IPS-20b (cell line): ENCODE measurements at regions not wholly inside any gene's neighbourhood (a gene's known extent, or its start where the extent isn't known, plus 50 kb on each side); places are given as distances from the start of the nearest gene placed in this dataset.
"Not testable (repeated sequence)": the region's sequence is repeated elsewhere in the genome, so short reads cannot be mapped to it uniquely, and the experiment has no call there.

ENCODE experiments used
- H3K27ac ChIP-seq: one replicate; pipeline ENCODE4 v1.5.1; 2013; ENCODE audit warnings: low read length
- H3K27me3 ChIP-seq: 2 replicates; pipeline ENCODE4 v1.6.1; 2013; ENCODE audit warnings: mild to moderate bottlenecking, low read length, inconsistent platforms; ENCODE audit not compliant: insufficient read depth
- H3K36me3 ChIP-seq: 2 replicates; pipeline ENCODE4 v1.6.1; 2013; ENCODE audit warnings: low read depth, mild to moderate bottlenecking, inconsistent platforms, low read length, moderate library complexity; ENCODE audit not compliant: insufficient read depth
- H3K4me1 ChIP-seq: 2 replicates; pipeline ENCODE4 v1.6.1; 2013; ENCODE audit warnings: mild to moderate bottlenecking, control low read depth, inconsistent platforms, low read length, moderate library complexity; ENCODE audit not compliant: insufficient read depth
- H3K4me3 ChIP-seq: 2 replicates; pipeline ENCODE4 v1.5.1; 2013; ENCODE audit warnings: mild to moderate bottlenecking, low read length, inconsistent platforms
- H3K9ac ChIP-seq: 2 replicates; pipeline ENCODE4 v1.6.1; 2013; ENCODE audit warnings: low read depth, mild to moderate bottlenecking, inconsistent platforms, low read length, moderate library complexity
- H3K9me3 ChIP-seq: 2 replicates; pipeline ENCODE4 v1.6.1; 2013; ENCODE audit warnings: mild to moderate bottlenecking, low read depth, low read length, inconsistent platforms; ENCODE audit not compliant: insufficient read depth

- H3K36me3 ChIP-seq, result no peaks in the 10 kb centered on the region
- no peak overlapping the region for H3K4me3 ChIP-seq
- H3K9ac ChIP-seq, result no peak overlapping the region
- no peaks in the 10 kb centered on the region for H3K4me1 ChIP-seq
- no peak overlapping the region for H3K27ac ChIP-seq
- H3K27me3 ChIP-seq, result no peaks in the 10 kb centered on the region; the same call in 1 of the 2 replicates
- no peaks in the 10 kb centered on the region for H3K9me3 ChIP-seq
Measured at GRCh38 chr4:120293341-120293740, 226.7 kb upstream of the MAD2L1 start.

GRCh38 chr4:120291541-120291940, 224.9 kb upstream of the MAD2L1 start:
- Histone ChIP-seq H3K9ac (no peak overlapping the region), H3K36me3 (no peaks in the 10 kb centered on the region), H3K27me3 (no peaks in the 10 kb centered on the region; the same call in 1 of the 2 replicates), H3K9me3 (no peaks in the 10 kb centered on the region), H3K4me3 (no peak overlapping the region), H3K4me1 (no peaks in the 10 kb centered on the region), H3K27ac (no peak overlapping the region)

DNA sequence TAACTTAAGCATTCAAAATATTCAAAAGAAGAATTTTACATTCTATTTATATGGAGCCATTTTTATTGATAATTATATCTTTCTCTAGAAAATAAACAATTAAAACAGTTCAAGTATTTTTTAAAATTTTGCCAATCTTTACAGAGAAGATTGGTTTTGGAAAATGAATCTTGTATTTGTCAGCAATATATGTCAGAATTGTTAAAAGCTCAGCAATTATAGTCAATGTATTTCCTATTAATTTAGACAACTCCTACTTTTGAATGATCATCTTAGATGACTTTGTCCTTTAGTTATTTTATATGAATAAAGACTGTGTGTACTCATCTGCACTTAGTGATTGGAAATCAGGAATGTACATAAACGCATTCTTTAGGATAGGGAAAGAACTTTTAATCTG, 223.9 kb upstream of the MAD2L1 start:
- Histone ChIP-seq H3K4me3 (no peak overlapping the region), H3K27ac (no peak overlapping the region)

GRCh38 chr4:120286813-120287212, 220.2 kb upstream of the MAD2L1 start:
- Histone ChIP-seq H3K4me3 (no peak overlapping the region), H3K27me3 (no peaks in the 10 kb centered on the region), H3K27ac (no peak overlapping the region), H3K4me1 (no peaks in the 10 kb centered on the region), H3K9me3 (no peaks in the 10 kb centered on the region), H3K9ac (no peak overlapping the region), H3K36me3 (no peaks in the 10 kb centered on the region)

More for the DNA sequence above, 223.9 kb upstream of the MAD2L1 start:
- Histone ChIP-seq H3K9me3 (no peaks in the 10 kb centered on the region), H3K36me3 (no peaks in the 10 kb centered on the region), H3K9ac (no peak overlapping the region), H3K27me3 (no peaks in the 10 kb centered on the region), H3K4me1 (no peaks in the 10 kb centered on the region)

DNA sequence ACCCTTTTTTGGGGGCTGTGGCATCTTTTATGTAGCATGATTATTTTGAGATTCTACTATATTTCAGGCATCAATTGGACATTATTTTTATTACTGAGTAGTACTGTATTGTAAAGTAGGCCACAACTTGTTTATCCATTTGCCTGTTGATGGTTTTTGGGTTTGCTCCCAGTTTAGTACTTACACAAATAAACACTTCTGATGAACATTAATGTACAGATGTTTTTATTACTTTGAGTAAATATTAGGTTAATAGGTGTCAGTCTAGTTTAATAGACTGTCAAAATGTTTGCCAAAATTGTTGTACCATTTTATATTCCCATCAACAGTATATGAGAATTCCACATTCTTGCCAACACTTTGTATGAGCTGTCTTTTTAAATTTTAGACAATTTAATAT, 214.9 kb upstream of the MAD2L1 start:
- Histone ChIP-seq H3K4me1 (peaks cover 7% of the 10 kb centered on the region; the same call in 1 of the 2 replicates), H3K27ac (no peak overlapping the region), H3K4me3 (no peak overlapping the region), H3K9ac (no peak overlapping the region), H3K27me3 (no peaks in the 10 kb centered on the region), H3K9me3 (no peaks in the 10 kb centered on the region), H3K36me3 (no peaks in the 10 kb centered on the region)

- no peaks in the 10 kb centered on the region for H3K9me3 ChIP-seq
- H3K27me3 ChIP-seq, result no peaks in the 10 kb centered on the region
- no peak overlapping the region for H3K4me3 ChIP-seq
- H3K4me1 ChIP-seq, result peaks cover 7% of the 10 kb centered on the region; the same call in 1 of the 2 replicates
- no peaks in the 10 kb centered on the region for H3K36me3 ChIP-seq
- H3K9ac ChIP-seq, result no peak overlapping the region
- no peak overlapping the region for H3K27ac ChIP-seq
Measured at GRCh38 chr4:120277391-120277790, 210.7 kb upstream of the MAD2L1 start.

GRCh38 chr4:120266602-120267001, 200.0 kb upstream of the MAD2L1 start:
- Histone ChIP-seq H3K9me3 (no peaks in the 10 kb centered on the region), H3K4me1 (no peaks in the 10 kb centered on the region), H3K4me3 (no peak overlapping the region), H3K27me3 (no peaks in the 10 kb centered on the region), H3K27ac (no peak overlapping the region), H3K36me3 (no peaks in the 10 kb centered on the region), H3K9ac (no peak overlapping the region)

- Histone ChIP-seq H3K9ac (no peak overlapping the region), H3K4me3 (no peak overlapping the region), H3K36me3 (no peaks in the 10 kb centered on the region), H3K27ac (no peak overlapping the region), H3K9me3 (no peaks in the 10 kb centered on the region), H3K27me3 (no peaks in the 10 kb centered on the region), H3K4me1 (no peaks in the 10 kb centered on the region)
Measured at GRCh38 chr4:120263618-120264017, 197.0 kb upstream of the MAD2L1 start.

- no peaks in the 10 kb centered on the region for H3K36me3 ChIP-seq
- H3K27me3 ChIP-seq, result no peaks in the 10 kb centered on the region
- no peaks in the 10 kb centered on the region for H3K9me3 ChIP-seq
- H3K4me3 ChIP-seq, result no peak overlapping the region
- no peak overlapping the region for H3K9ac ChIP-seq
- no peak overlapping the region for H3K27ac ChIP-seq
- no peaks in the 10 kb centered on the region for H3K4me1 ChIP-seq
Measured at GRCh38 chr4:120261117-120261516, 194.5 kb upstream of the MAD2L1 start.

DNA sequence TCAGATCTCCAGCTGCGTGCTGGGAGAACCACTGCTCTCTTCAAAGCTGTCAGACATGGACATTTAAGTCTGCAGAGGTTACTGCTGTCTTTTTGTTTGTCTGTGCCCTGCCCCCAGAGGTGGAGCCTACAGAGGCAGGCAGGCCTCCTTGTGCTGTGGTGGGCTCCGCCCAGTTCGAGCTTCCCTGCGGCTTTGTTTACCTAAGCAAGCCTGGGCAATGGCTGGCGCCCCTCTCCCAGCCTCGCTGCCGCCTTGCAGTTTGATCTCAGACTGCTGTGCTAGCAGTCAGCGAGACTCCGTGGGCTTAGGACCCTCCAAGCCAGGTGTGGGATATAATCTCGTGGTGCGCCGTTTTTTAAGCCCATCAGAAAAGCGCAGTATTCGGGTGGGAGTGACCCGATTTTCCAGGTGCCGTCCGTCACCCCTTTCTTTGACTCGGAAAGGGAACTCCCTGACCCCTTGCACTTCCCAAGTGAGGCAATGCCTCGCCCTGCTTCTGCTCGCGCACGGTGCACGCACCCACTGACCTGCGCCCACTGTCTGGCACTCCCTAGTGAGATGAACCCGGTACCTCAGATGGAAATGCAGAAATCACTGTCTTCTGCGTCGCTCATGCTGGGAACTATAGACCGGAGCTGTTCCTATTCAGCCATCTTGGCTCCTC, 189.6 kb upstream of the MAD2L1 start:
- H3K4me1 ChIP-seq, H3K36me3 ChIP-seq, H3K27ac ChIP-seq, H3K27me3 ChIP-seq, H3K9me3 ChIP-seq: not testable (repeated sequence)
- H3K9ac ChIP-seq, result peak overlapping the region; percentile 73; the same call in 1 of the 2 replicates
- H3K4me3 ChIP-seq, result peak overlapping the region; percentile 71

- Histone ChIP-seq H3K9me3 (no peaks in the 10 kb centered on the region), H3K4me1 (0 out of 2 replicates have a peak, but pooled peaks cover 3% of the 10 kb centered on the region), H3K27me3 (no peaks in the 10 kb centered on the region), H3K27ac (no peak overlapping the region), H3K36me3 (no peaks in the 10 kb centered on the region), H3K9ac (no peak overlapping the region), H3K4me3 (no peak overlapping the region)
Measured at GRCh38 chr4:120238277-120238973, 171.8 kb upstream of the MAD2L1 start.

- no peaks in the 10 kb centered on the region for H3K36me3 ChIP-seq
- H3K9ac ChIP-seq, result no peak overlapping the region
- H3K9me3 ChIP-seq, result no peaks in the 10 kb centered on the region
- no peak overlapping the region for H3K27ac ChIP-seq
- H3K4me3 ChIP-seq, result no peak overlapping the region
- no peaks in the 10 kb centered on the region for H3K4me1 ChIP-seq
- no peaks in the 10 kb centered on the region for H3K27me3 ChIP-seq
Measured at GRCh38 chr4:120236873-120237272, 170.2 kb upstream of the MAD2L1 start.
